KOPT-K1 (cell line): ENCODE measurements at regions not wholly inside any gene's neighbourhood (a gene's known extent, or its start where the extent isn't known, plus 50 kb on each side); places are given as distances from the start of the nearest gene placed in this dataset.

Experiments used
- H3K27ac ChIP-seq: fragments of 200-600 bp; sonication (generic); 2 replicates; pipeline ENCODE4 v1.5.1; 2016; ENCODE audit warnings: antibody characterized with exemption, mild to moderate bottlenecking, low read depth, low read length; ENCODE audit not compliant: poor library complexity, severe bottlenecking
- H3K36me3 ChIP-seq: fragments of 200-600 bp; sonication (generic); 2 replicates; pipeline ENCODE4 v1.5.1; 2017; ENCODE audit warnings: antibody characterized with exemption, mild to moderate bottlenecking, low read length, moderate library complexity; ENCODE audit not compliant: insufficient read depth
- H3K9me3 ChIP-seq: fragments of 200-600 bp; sonication (generic); 2 replicates; pipeline ENCODE4 v1.5.1; 2017; ENCODE audit warnings: antibody characterized with exemption, low read length, mild to moderate bottlenecking; ENCODE audit not compliant: insufficient read depth, poor library complexity, severe bottlenecking

GRCh38 chr4:13887010-13887409, 259.5 kb upstream of the BOD1L1 start:
- no peak overlapping the region for H3K27ac ChIP-seq
- H3K9me3 ChIP-seq = no peaks in the 10 kb centered on the region
- H3K36me3 ChIP-seq = no peaks in the 10 kb centered on the region

DNA sequence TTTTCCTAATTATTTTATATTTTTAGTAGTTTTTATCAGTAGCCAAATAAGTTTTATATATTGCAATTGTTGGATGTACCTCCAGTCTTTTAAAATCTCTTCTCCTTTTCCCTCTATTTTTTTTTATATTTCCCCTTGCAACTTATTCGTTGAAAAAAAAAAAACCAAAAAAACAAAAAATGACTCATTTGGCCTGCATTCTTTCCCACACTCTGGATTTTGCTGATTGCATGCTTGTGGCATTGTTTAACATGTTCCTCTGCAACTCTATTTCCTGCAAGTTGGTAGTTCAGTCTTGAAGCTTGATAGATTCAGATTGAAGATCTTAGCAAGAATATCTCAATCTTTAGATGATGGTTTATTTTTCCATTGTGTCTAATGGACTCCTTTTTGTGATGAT, 260.6 kb upstream of the BOD1L1 start:
- Histone ChIP-seq H3K9me3 (no peaks in the 10 kb centered on the region), H3K27ac (no peak overlapping the region), H3K36me3 (no peaks in the 10 kb centered on the region)

- H3K36me3 ChIP-seq = no peaks in the 10 kb centered on the region
- no peak overlapping the region for H3K27ac ChIP-seq
- no peaks in the 10 kb centered on the region for H3K9me3 ChIP-seq
Measured at GRCh38 chr4:13891544-13891939, 264.0 kb upstream of the BOD1L1 start.

DNA sequence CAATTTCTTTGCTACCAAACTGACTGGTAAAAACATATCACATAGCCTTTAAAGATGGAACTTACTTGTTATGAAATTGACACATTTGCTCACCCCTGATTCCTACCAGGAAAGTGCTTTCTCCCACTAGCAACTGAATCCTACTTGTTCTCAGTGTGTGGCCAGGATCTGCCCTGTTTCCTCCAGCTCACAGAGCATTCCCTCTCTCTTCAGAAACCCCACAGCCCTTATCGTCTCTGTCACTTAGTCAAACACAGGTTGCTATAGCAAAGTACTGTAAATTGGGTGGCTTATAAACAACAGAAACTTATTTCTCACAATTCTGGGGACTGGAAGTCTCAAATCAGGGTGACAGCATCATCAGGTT, 265.2 kb upstream of the BOD1L1 start:
- H3K9me3 ChIP-seq = no peaks in the 10 kb centered on the region
- H3K27ac ChIP-seq = no peak overlapping the region
- no peaks in the 10 kb centered on the region for H3K36me3 ChIP-seq

DNA sequence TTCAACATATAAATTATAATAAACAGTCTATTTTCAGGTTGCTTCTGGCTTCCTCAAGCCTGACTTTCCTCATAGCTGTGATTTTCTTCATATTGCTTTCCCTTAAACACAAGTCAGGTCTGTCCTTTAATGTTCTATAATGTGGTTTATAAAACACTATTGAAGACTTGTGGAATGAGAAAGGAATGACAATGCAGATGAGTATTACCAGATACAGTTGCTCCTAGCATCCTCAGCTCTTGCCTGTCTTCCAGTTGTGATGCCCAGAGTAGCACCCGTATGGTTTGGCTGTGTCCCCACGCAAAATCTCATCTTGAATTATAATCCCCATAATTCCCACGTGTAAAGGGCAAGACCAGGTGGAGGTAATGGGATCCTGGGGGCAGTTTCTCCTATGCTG, 265.7 kb upstream of the BOD1L1 start:
- no peaks in the 10 kb centered on the region for H3K9me3 ChIP-seq
- no peaks in the 10 kb centered on the region for H3K36me3 ChIP-seq
- H3K27ac ChIP-seq = no peak overlapping the region

DNA sequence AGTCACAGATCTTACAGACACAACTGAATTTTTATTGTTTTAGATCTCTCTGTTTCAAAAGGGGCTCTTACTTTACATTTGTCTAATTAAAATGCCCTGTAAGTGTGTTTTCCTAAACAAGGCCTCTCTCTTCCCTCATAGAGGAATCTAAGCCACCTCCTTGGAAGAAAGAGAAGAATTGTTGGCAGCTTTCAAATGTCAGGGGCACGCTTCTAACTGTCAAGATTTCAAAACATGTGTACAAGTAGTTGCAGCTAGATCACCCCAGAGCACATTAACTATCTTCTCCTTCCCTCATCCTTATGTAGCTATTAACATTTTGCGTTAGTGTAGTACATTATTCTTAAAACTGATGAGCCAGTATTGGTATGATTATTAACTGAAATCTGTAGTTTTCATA, 266.5 kb upstream of the BOD1L1 start:
- H3K36me3 ChIP-seq = no peaks in the 10 kb centered on the region
- no peaks in the 10 kb centered on the region for H3K9me3 ChIP-seq
- no peak overlapping the region for H3K27ac ChIP-seq

DNA sequence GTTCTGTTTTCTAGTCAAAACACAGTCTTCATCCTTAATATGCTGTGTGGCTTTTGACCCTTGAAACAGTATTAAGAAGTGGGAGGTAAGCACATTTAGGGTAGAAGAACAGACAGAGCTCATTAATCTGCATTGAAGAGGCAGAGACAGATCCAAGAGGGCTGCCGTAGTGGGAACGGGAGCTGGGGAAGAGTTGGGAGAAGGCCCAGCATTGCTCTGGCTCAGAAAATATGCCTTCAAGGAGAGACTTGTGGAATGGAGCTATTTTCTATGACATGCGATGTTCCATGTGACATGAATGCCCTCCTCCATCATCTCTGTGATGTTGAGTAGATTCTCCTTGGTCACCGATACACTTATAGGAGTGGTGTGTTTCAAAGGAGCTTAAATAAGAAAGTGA, 273.3 kb upstream of the BOD1L1 start:
- H3K9me3 ChIP-seq = no peaks in the 10 kb centered on the region
- no peak overlapping the region for H3K27ac ChIP-seq
- no peaks in the 10 kb centered on the region for H3K36me3 ChIP-seq

DNA sequence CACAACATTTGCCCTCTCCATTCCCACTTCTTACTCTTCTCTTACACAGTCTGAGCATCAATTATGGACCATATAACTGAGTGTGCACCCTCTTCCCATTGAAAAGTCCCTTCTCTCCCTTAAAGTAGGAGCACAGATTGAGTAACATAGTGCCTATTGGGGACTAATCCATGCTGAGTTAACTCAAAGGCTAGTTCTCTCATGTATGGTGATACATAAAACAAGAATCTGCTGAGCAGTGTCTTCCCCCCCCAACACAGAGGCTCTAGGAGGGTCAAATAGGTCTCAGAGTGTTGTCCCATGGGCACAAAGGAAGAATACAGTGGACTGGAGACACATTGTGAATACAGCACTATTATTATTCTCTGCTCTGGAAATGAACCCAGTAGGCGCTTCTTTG, 274.6 kb upstream of the BOD1L1 start:
- no peak overlapping the region for H3K27ac ChIP-seq
- H3K36me3 ChIP-seq = no peaks in the 10 kb centered on the region
- H3K9me3 ChIP-seq = no peaks in the 10 kb centered on the region

GRCh38 chr4:13903061-13903460, 275.5 kb upstream of the BOD1L1 start:
- Histone ChIP-seq H3K9me3 (no peaks in the 10 kb centered on the region), H3K27ac (no peak overlapping the region), H3K36me3 (no peaks in the 10 kb centered on the region)

DNA sequence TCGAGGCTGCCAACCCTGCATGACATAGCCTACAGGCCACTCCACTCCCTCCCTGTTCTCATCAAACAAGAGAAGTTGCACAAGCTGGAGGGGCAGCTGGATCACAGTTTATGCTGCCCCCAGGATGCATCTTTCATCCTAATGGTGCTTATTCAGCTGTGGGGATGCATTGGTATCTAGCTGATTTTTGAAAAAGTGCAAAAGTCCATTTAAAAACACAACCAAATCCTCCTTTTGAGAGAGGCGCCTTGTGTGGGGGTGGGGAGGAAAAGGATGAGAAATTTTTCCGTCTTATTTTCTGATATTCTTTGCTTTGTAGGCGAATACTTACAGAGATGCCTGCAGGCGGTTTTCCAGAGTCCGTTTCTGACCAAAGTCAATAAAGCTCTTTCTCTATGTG, 276.4 kb upstream of the BOD1L1 start:
- no peaks in the 10 kb centered on the region for H3K36me3 ChIP-seq
- no peaks in the 10 kb centered on the region for H3K9me3 ChIP-seq
- H3K27ac ChIP-seq = no peak overlapping the region

DNA sequence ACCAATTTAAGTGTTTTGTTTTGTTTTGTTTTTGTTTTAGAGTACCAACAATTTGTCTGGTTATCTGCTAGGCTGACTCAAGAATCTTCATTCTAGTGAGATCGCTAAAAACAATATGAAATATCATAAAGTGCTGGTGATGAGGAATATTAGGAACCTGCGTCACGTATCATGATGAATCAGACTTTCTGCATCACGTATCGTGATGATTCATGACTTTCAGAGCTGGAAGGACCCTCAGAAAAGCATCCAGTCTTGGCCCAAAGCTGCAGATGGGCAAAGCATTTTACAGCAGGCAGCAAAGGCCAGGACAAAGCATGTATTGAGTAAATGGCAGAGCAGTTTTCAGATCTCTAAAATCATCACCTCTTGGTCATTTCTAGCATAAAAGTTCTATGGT, 278.0 kb upstream of the BOD1L1 start:
- Histone ChIP-seq H3K27ac (no peak overlapping the region), H3K9me3 (no peaks in the 10 kb centered on the region), H3K36me3 (no peaks in the 10 kb centered on the region)

- no peak overlapping the region for H3K27ac ChIP-seq
- no peaks in the 10 kb centered on the region for H3K36me3 ChIP-seq
- H3K9me3 ChIP-seq = no peaks in the 10 kb centered on the region
Measured at GRCh38 chr4:13906727-13907126, 279.2 kb upstream of the BOD1L1 start.

DNA sequence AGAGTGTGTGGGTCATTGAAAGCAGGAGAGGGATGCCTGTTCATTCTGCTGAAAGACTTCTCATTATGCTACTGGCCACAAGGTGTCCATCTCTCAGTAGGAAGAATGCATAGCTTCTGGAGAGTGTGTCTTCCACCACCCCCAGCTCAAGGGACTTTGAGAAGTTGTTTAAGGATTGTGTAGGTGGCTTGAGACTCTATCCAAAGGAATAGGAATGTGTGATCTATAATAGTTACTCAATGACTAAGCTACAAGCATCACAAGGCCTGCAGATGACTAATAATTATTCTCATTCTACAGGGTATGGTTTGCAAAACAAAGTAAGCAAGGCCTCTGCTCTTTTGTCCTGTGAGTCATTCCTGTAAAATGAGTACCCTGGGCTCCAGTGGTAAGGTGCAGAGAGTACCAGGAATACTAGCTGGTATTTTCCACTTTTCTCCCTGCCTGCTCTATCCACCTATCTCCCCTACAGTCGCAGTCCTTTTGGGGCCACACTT, 279.8 kb upstream of the BOD1L1 start:
- Histone ChIP-seq H3K9me3 (no peaks in the 10 kb centered on the region), H3K27ac (no peak overlapping the region), H3K36me3 (no peaks in the 10 kb centered on the region)

GRCh38 chr4:13908455-13908854, 280.9 kb upstream of the BOD1L1 start:
- no peaks in the 10 kb centered on the region for H3K9me3 ChIP-seq
- H3K36me3 ChIP-seq = no peaks in the 10 kb centered on the region
- H3K27ac ChIP-seq = no peak overlapping the region

- Histone ChIP-seq H3K36me3 (no peaks in the 10 kb centered on the region), H3K27ac (no peak overlapping the region), H3K9me3 (no peaks in the 10 kb centered on the region)
Measured at GRCh38 chr4:13910556-13910955, 283.0 kb upstream of the BOD1L1 start.

GRCh38 chr4:13911256-13911655, 283.7 kb upstream of the BOD1L1 start:
- H3K27ac ChIP-seq = no peak overlapping the region
- H3K9me3 ChIP-seq = no peaks in the 10 kb centered on the region
- no peaks in the 10 kb centered on the region for H3K36me3 ChIP-seq

DNA sequence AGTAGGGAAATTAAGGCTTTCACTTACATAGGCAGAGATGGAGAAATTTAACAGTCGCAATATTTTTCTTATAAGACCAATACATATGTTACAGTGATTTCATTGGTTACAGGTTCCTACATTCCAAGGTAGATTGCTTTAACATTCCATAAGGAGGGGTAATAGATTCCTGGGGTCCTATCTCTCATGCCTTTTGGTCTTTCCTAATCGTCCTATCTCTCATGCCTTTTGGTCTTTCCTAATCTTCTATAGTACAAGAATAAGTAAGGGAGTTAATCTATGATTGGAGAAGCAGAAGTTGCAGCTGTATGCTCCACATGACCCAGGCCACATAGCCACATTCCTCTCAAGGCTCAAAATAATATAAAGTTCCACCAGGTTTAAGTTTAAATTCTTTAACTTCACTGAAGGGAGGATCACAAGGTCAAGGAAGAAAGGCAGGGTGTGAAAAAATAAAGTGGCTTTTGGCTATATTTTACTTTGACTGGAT, 285.0 kb upstream of the BOD1L1 start:
- H3K9me3 ChIP-seq = no peaks in the 10 kb centered on the region
- no peak overlapping the region for H3K27ac ChIP-seq
- no peaks in the 10 kb centered on the region for H3K36me3 ChIP-seq
